Neural crest cell (in vitro differentiated cells): ENCODE measurements at regions not wholly inside any gene's neighbourhood (a gene's known extent, or its start where the extent isn't known, plus 50 kb on each side); places are given as distances from the start of the nearest gene placed in this dataset.

Experiments used
- DNase-seq: peaks from one replicate; pipeline ENCODE4 v3.0.0; 2021; ENCODE audit warnings: low read depth, mixed read lengths, low spot score
- H3K27ac Mint-ChIP-seq: one replicate; pipeline ENCODE4 v1.8.0; 2021; ENCODE audit warnings: mild to moderate bottlenecking, mixed read lengths; ENCODE audit not compliant: unreplicated experiment
- H3K27me3 Mint-ChIP-seq: 2 replicates; pipeline ENCODE4 v1.8.0; 2021; ENCODE audit warnings: low read depth, mild to moderate bottlenecking, mixed read lengths
- H3K36me3 Mint-ChIP-seq: 2 replicates; pipeline ENCODE4 v1.8.0; 2021; ENCODE audit warnings: low read depth, mild to moderate bottlenecking, mixed read lengths
- H3K4me1 Mint-ChIP-seq: 2 replicates; pipeline ENCODE4 v1.8.0; 2021; ENCODE audit warnings: mixed read lengths
- H3K4me3 Mint-ChIP-seq: one replicate; pipeline ENCODE4 v1.8.0; 2021; ENCODE audit warnings: mild to moderate bottlenecking, mixed read lengths
- H3K9me3 Mint-ChIP-seq: 2 replicates; pipeline ENCODE4 v1.8.0; 2021; ENCODE audit warnings: mixed read lengths
- CTCF ChIP-seq: fragments of 200-600 bp; sonication (generic); conservative IDR thresholded peaks from 2 replicates; pipeline ENCODE4 v1.5.0; 2021; ENCODE audit warnings: antibody characterized with exemption, mild to moderate bottlenecking

GRCh38 chr1:37272626-37273025 lies 201.8 kb upstream of the ZC3H12A start:
- Mint-ChIP-seq H3K9me3 (no peaks in the 10 kb centered on the region), H3K4me1 (peaks cover 7% of the 10 kb centered on the region), H3K27ac (no peak overlapping the region), H3K27me3 (peaks cover 31% of the 10 kb centered on the region), H3K36me3 (no peaks in the 10 kb centered on the region), H3K4me3 (no peak overlapping the region)
- no peak for TF ChIP-seq CTCF
- no peak for DNase-seq

- no peak overlapping the region for H3K4me3 Mint-ChIP-seq
- TF ChIP-seq CTCF: no peak
- H3K36me3 Mint-ChIP-seq: no peaks in the 10 kb centered on the region
- no peaks in the 10 kb centered on the region for H3K9me3 Mint-ChIP-seq
- peaks cover 29% of the 10 kb centered on the region for H3K27me3 Mint-ChIP-seq
- peaks cover 7% of the 10 kb centered on the region for H3K4me1 Mint-ChIP-seq
- no peak for DNase-seq
- H3K27ac Mint-ChIP-seq: no peak overlapping the region
Observed at GRCh38 chr1:37274486-37274885, 199.9 kb upstream of the ZC3H12A start.

GRCh38 chr1:37274938-37275631 lies 199.3 kb upstream of the ZC3H12A start:
- no peak for DNase-seq
- no peak overlapping the region for H3K4me3 Mint-ChIP-seq
- peaks cover 35% of the 10 kb centered on the region for H3K27me3 Mint-ChIP-seq

GRCh38 chr1:37277366-37277765 lies 197.0 kb upstream of the ZC3H12A start:
- no peak for DNase-seq
- Mint-ChIP-seq H3K4me1 (peaks cover 7% of the 10 kb centered on the region), H3K27me3 (peaks cover 45% of the 10 kb centered on the region), H3K36me3 (no peaks in the 10 kb centered on the region), H3K27ac (no peak overlapping the region), H3K9me3 (no peaks in the 10 kb centered on the region), H3K4me3 (no peak overlapping the region)
- TF ChIP-seq CTCF: no peak

More at GRCh38 chr1:37274938-37275631, 199.3 kb upstream of the ZC3H12A start:
- no peak for TF ChIP-seq CTCF
- Mint-ChIP-seq H3K4me1 (peaks cover 7% of the 10 kb centered on the region), H3K36me3 (no peaks in the 10 kb centered on the region), H3K9me3 (no peaks in the 10 kb centered on the region), H3K27ac (peak overlapping the region; percentile 48)

GRCh38 chr1:37281354-37281753 lies 193.0 kb upstream of the ZC3H12A start:
- no peak for TF ChIP-seq CTCF
- no peak for DNase-seq
- Mint-ChIP-seq H3K4me1 (no peaks in the 10 kb centered on the region), H3K27ac (no peak overlapping the region), H3K9me3 (no peaks in the 10 kb centered on the region), H3K36me3 (no peaks in the 10 kb centered on the region), H3K27me3 (peaks cover 67% of the 10 kb centered on the region), H3K4me3 (no peak overlapping the region)
